ACC112 (cell line): ENCODE measurements at regions not wholly inside any gene's neighbourhood (a gene's known extent, or its start where the extent isn't known, plus 50 kb on each side); places are given as distances from the start of the nearest gene placed in this dataset.

Experiments used
- H2AFZ ChIP-seq: fragments of 200-600 bp; sonication (generic); one replicate; pipeline ENCODE4 v1.6.0; 2017; ENCODE audit warnings: antibody characterized with exemption, low read length; ENCODE audit not compliant: unreplicated experiment
- H3K27ac ChIP-seq: fragments of 200-600 bp; sonication (generic); 2 replicates; pipeline ENCODE4 v1.5.1; 2014; ENCODE audit warnings: low read depth, mild to moderate bottlenecking, antibody characterized with exemption, low read length, moderate library complexity
- H3K27me3 ChIP-seq: fragments of 200-600 bp; sonication (generic); 2 replicates; pipeline ENCODE4 v1.6.1; 2014; ENCODE audit warnings: mild to moderate bottlenecking, antibody characterized with exemption, low read length, moderate library complexity, mixed read lengths; ENCODE audit not compliant: insufficient read depth
- H3K36me3 ChIP-seq: fragments of 200-600 bp; sonication (generic); 2 replicates; pipeline ENCODE4 v1.6.1; 2016; ENCODE audit warnings: mild to moderate bottlenecking, antibody characterized with exemption, low read length, moderate library complexity, mixed read lengths; ENCODE audit not compliant: insufficient read depth
- H3K4me1 ChIP-seq: fragments of 200-600 bp; sonication (generic); one replicate; pipeline ENCODE4 v1.6.1; 2016; ENCODE audit warnings: low read length, mixed read lengths; ENCODE audit not compliant: insufficient read depth, unreplicated experiment, control insufficient read depth
- H3K4me3 ChIP-seq: fragments of 200-600 bp; sonication (generic); 2 replicates; pipeline ENCODE4 v1.5.1; 2014; ENCODE audit warnings: mild to moderate bottlenecking, low read depth, low read length
- H3K79me2 ChIP-seq: fragments of 200-600 bp; sonication (generic); one replicate; pipeline ENCODE4 v1.6.0; 2016; ENCODE audit warnings: low read length; ENCODE audit not compliant: control insufficient read depth, unreplicated experiment, insufficient read depth

- H3K4me3 ChIP-seq: no peak overlapping the region
- H2AFZ ChIP-seq: no peak overlapping the region
- peaks cover 6% of the 10 kb centered on the region for H3K4me1 ChIP-seq
- no peaks in the 10 kb centered on the region for H3K36me3 ChIP-seq
- H3K27me3 ChIP-seq: no peaks in the 10 kb centered on the region
- H3K27ac ChIP-seq: no peak overlapping the region
- no peaks in the 10 kb centered on the region for H3K79me2 ChIP-seq
Measured at GRCh38 chr15:38168467-38169070, 84.1 kb upstream of the SPRED1 start.

GRCh38 chr15:38171973-38172372 is 80.7 kb upstream of the SPRED1 start:
- Histone ChIP-seq H3K4me1 (peaks cover 14% of the 10 kb centered on the region), H2AFZ (no peak overlapping the region), H3K27ac (no peak overlapping the region), H3K36me3 (no peaks in the 10 kb centered on the region), H3K4me3 (no peak overlapping the region), H3K27me3 (no peaks in the 10 kb centered on the region), H3K79me2 (no peaks in the 10 kb centered on the region)

GRCh38 chr15:38174691-38175090 is 77.9 kb upstream of the SPRED1 start:
- Histone ChIP-seq H3K79me2 (no peaks in the 10 kb centered on the region), H3K36me3 (no peaks in the 10 kb centered on the region), H3K27ac (no peak overlapping the region), H3K4me3 (no peak overlapping the region), H3K27me3 (no peaks in the 10 kb centered on the region), H3K4me1 (peaks cover 12% of the 10 kb centered on the region), H2AFZ (no peak overlapping the region)

- H3K4me3 ChIP-seq: no peak overlapping the region
- no peak overlapping the region for H3K27ac ChIP-seq
- H3K27me3 ChIP-seq: no peaks in the 10 kb centered on the region
- no peaks in the 10 kb centered on the region for H3K79me2 ChIP-seq
- no peak overlapping the region for H2AFZ ChIP-seq
- peaks cover 9% of the 10 kb centered on the region for H3K4me1 ChIP-seq
- H3K36me3 ChIP-seq: no peaks in the 10 kb centered on the region
Measured at GRCh38 chr15:38176155-38176554, 76.5 kb upstream of the SPRED1 start.

GRCh38 chr15:38176691-38177090 is 75.9 kb upstream of the SPRED1 start:
- Histone ChIP-seq H3K79me2 (no peaks in the 10 kb centered on the region), H2AFZ (no peak overlapping the region), H3K4me1 (peaks cover 9% of the 10 kb centered on the region), H3K4me3 (no peak overlapping the region), H3K27me3 (no peaks in the 10 kb centered on the region), H3K36me3 (no peaks in the 10 kb centered on the region), H3K27ac (no peak overlapping the region)

- no peak overlapping the region for H2AFZ ChIP-seq
- H3K79me2 ChIP-seq: no peaks in the 10 kb centered on the region
- no peak overlapping the region for H3K27ac ChIP-seq
- H3K4me3 ChIP-seq: no peak overlapping the region
- H3K36me3 ChIP-seq: no peaks in the 10 kb centered on the region
- H3K27me3 ChIP-seq: no peaks in the 10 kb centered on the region
- H3K4me1 ChIP-seq: no peaks in the 10 kb centered on the region
Measured at GRCh38 chr15:38182900-38183299, 69.7 kb upstream of the SPRED1 start.

GRCh38 chr15:38186507-38186906 is 66.1 kb upstream of the SPRED1 start:
- H3K27me3 ChIP-seq: no peaks in the 10 kb centered on the region
- no peaks in the 10 kb centered on the region for H3K36me3 ChIP-seq
- H3K4me1 ChIP-seq: no peaks in the 10 kb centered on the region
- no peak overlapping the region for H3K4me3 ChIP-seq
- H3K79me2 ChIP-seq: no peaks in the 10 kb centered on the region
- H3K27ac ChIP-seq: no peak overlapping the region
- H2AFZ ChIP-seq: no peak overlapping the region

- Histone ChIP-seq H2AFZ (no peak overlapping the region), H3K27ac (no peak overlapping the region), H3K4me3 (no peak overlapping the region), H3K79me2 (no peaks in the 10 kb centered on the region), H3K36me3 (no peaks in the 10 kb centered on the region), H3K27me3 (no peaks in the 10 kb centered on the region), H3K4me1 (no peaks in the 10 kb centered on the region)
Measured at GRCh38 chr15:38187630-38188313, 64.9 kb upstream of the SPRED1 start.

GRCh38 chr15:38189671-38190295 is 62.9 kb upstream of the SPRED1 start:
- Histone ChIP-seq H3K27ac (no peak overlapping the region), H2AFZ (no peak overlapping the region), H3K27me3 (no peaks in the 10 kb centered on the region), H3K4me3 (no peak overlapping the region), H3K36me3 (no peaks in the 10 kb centered on the region), H3K79me2 (no peaks in the 10 kb centered on the region), H3K4me1 (no peaks in the 10 kb centered on the region)

GRCh38 chr15:38190501-38190900 is 62.1 kb upstream of the SPRED1 start:
- Histone ChIP-seq H3K27me3 (no peaks in the 10 kb centered on the region), H3K27ac (no peak overlapping the region), H3K79me2 (no peaks in the 10 kb centered on the region), H3K4me3 (no peak overlapping the region), H3K36me3 (no peaks in the 10 kb centered on the region), H3K4me1 (no peaks in the 10 kb centered on the region), H2AFZ (no peak overlapping the region)

- H2AFZ ChIP-seq: no peak overlapping the region
- H3K4me3 ChIP-seq: no peak overlapping the region
- H3K27ac ChIP-seq: no peak overlapping the region
- no peaks in the 10 kb centered on the region for H3K36me3 ChIP-seq
- no peaks in the 10 kb centered on the region for H3K4me1 ChIP-seq
- no peaks in the 10 kb centered on the region for H3K79me2 ChIP-seq
- H3K27me3 ChIP-seq: no peaks in the 10 kb centered on the region
Measured at GRCh38 chr15:38192496-38192895, 60.1 kb upstream of the SPRED1 start.
